Smooth muscle cell (in vitro differentiated cells): ENCODE measurements at regions not wholly inside any gene's neighbourhood (a gene's known extent, or its start where the extent isn't known, plus 50 kb on each side); places are given as distances from the start of the nearest gene placed in this dataset.

Experiments used
- DNase-seq: peaks from one replicate; lab custom pipeline; 2025; ENCODE audit not compliant: unreplicated experiment; lab: John Stamatoyannopoulos, UW
- H2AFZ ChIP-seq: fragments of 200-600 bp; sonication (generic); 2 replicates; pipeline ENCODE4 v1.6.0; 2016; ENCODE audit warnings: antibody characterized with exemption, low read depth, mild to moderate bottlenecking
- H3F3A ChIP-seq: fragments of 200-600 bp; sonication (generic); 2 replicates; pipeline ENCODE4 v1.6.0; 2017; ENCODE audit warnings: antibody characterized with exemption, low read depth
- H3K27ac ChIP-seq: fragments of 200-600 bp; sonication (generic); 2 replicates; pipeline ENCODE4 v1.5.1; 2016; ENCODE audit warnings: low read depth, mild to moderate bottlenecking
- H3K27me3 ChIP-seq: fragments of 200-600 bp; sonication (generic); 2 replicates; pipeline ENCODE4 v1.6.1; 2016; ENCODE audit warnings: low read depth, mild to moderate bottlenecking
- H3K36me3 ChIP-seq: fragments of 200-600 bp; sonication (generic); 2 replicates; pipeline ENCODE4 v1.5.1; 2016; ENCODE audit warnings: low read depth
- H3K4me1 ChIP-seq: fragments of 200-600 bp; sonication (generic); 2 replicates; pipeline ENCODE4 v1.5.1; 2016; ENCODE audit warnings: low read depth
- H3K4me2 ChIP-seq: fragments of 200-600 bp; sonication (generic); 2 replicates; pipeline ENCODE4 v1.6.0; 2016; ENCODE audit warnings: mild to moderate bottlenecking
- H3K4me3 ChIP-seq: fragments of 200-600 bp; sonication (generic); 2 replicates; pipeline ENCODE4 v1.5.1; 2016; ENCODE audit warnings: mild to moderate bottlenecking
- H3K79me2 ChIP-seq: fragments of 200-600 bp; sonication (generic); 2 replicates; pipeline ENCODE4 v1.6.0; 2016; ENCODE audit warnings: low read depth, mild to moderate bottlenecking
- H3K9ac ChIP-seq: fragments of 200-600 bp; sonication (generic); 2 replicates; pipeline ENCODE4 v1.6.0; 2016; ENCODE audit warnings: low read depth
- H3K9me3 ChIP-seq: fragments of 200-600 bp; sonication (generic); replicated peaks from 2 replicates; pipeline ENCODE4 v1.5.1; 2016; ENCODE audit warnings: low read depth
- H4K20me1 ChIP-seq: fragments of 200-600 bp; sonication (generic); 2 replicates; pipeline ENCODE4 v1.6.0; 2016; ENCODE audit warnings: low read depth
- WGBS: methylation state at CpG from one replicate; pipeline ENCODE4 v1.1.7; 2016; ENCODE audit warnings: low lambda C conversion rate; 5-methylcytosine and 5-hydroxymethylcytosine counted together
- TF ChIP-seq, protein P1 (sequence below): fragments of 200-600 bp; sonication (generic); IDR thresholded peaks from 2 replicates; pipeline ENCODE4 v1.5.1; 2017; ENCODE audit warnings: borderline replicate concordance, mild to moderate bottlenecking, antibody characterized with exemption; ENCODE audit not compliant: insufficient read depth, poor library complexity, severe bottlenecking

DNA sequence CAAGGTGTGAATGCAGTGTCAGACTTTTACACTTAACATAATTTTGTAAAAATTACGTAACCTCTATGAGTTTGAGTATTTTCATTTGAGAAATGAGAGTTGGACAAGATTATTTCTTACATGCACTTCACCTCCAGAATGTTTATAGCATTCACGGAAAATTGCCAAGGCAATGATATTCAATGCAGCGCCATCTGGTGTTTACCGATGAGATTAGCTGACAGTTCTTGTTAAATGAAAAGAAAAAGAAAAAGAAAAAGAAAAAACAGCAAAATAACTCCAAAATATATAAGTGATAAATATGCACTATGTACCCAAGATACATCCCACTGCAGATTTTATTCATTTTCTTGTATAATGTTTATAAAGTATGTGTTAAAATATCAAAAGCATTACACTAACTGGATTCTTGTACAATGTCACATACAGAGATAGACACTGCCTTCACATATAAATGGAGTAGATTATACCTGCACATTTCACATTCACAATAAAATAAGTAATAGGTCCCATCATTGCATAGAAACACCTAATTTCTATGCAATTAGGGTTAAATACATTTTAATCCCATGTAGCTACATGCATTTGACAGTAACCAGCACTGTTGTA is 976.3 kb upstream of the FAT3 start:
- TF ChIP-seq, protein P1, sequence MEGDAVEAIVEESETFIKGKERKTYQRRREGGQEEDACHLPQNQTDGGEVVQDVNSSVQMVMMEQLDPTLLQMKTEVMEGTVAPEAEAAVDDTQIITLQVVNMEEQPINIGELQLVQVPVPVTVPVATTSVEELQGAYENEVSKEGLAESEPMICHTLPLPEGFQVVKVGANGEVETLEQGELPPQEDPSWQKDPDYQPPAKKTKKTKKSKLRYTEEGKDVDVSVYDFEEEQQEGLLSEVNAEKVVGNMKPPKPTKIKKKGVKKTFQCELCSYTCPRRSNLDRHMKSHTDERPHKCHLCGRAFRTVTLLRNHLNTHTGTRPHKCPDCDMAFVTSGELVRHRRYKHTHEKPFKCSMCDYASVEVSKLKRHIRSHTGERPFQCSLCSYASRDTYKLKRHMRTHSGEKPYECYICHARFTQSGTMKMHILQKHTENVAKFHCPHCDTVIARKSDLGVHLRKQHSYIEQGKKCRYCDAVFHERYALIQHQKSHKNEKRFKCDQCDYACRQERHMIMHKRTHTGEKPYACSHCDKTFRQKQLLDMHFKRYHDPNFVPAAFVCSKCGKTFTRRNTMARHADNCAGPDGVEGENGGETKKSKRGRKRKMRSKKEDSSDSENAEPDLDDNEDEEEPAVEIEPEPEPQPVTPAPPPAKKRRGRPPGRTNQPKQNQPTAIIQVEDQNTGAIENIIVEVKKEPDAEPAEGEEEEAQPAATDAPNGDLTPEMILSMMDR, result peak; percentile 83
- Histone ChIP-seq H3F3A (no peaks in the 10 kb centered on the region), H3K27me3 (no peaks in the 10 kb centered on the region), H3K9ac (no peak overlapping the region), H3K4me3 (no peak overlapping the region), H2AFZ (no peak overlapping the region), H3K79me2 (no peaks in the 10 kb centered on the region), H3K9me3 (no peaks in the 10 kb centered on the region), H3K4me1 (no peaks in the 10 kb centered on the region), H3K27ac (no peak overlapping the region), H3K36me3 (no peaks in the 10 kb centered on the region), H3K4me2 (no peak overlapping the region), H4K20me1 (no peaks in the 10 kb centered on the region)
- no peak for DNase-seq
- WGBS, result 4% methylated on average over 4 of the region's 4 CpGs

DNA sequence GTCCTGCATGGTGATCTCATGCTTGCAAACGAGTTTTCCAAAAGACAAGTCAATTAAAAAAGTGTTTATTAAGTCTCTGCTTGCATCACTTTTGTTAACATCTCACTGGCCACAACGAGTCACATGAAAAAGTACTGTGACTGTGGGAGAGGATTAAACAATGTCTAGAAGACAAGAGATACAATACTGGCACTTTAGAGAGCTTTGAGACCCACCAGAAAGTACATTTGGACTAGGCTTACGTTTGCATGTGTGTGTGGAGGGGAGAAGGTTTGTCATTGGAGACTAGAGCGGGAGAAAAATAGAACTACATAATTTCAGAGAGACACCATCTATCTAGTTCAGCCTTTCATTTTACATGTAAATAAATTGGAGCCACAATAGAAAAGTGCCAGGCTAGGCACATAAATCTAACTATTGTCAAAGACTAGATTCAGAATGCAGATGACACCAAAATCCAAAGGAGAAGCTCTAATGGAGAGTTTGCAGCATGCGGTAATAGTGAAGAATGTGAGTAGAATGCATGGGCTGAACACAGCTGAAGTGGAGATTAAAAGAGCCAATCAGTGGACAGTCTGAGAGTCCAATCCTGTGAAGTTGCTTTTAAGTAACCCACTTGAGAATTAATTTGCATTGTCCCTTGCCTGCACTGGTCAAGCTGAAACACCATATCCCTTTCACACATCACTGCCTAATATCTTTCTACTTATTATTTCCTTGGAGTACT is 977.4 kb upstream of the FAT3 start:
- no peaks in the 10 kb centered on the region for H3K27me3 ChIP-seq
- no peak overlapping the region for H3K9ac ChIP-seq
- TF ChIP-seq, protein P1, result no peak
- WGBS, result 75% methylated on average over 5 of the region's 5 CpGs
- no peak overlapping the region for H3K4me3 ChIP-seq
- no peaks in the 10 kb centered on the region for H3K4me1 ChIP-seq
- H2AFZ ChIP-seq, result no peak overlapping the region
- H4K20me1 ChIP-seq, result no peaks in the 10 kb centered on the region
- no peaks in the 10 kb centered on the region for H3K9me3 ChIP-seq
- no peak overlapping the region for H3K4me2 ChIP-seq
- H3F3A ChIP-seq, result no peaks in the 10 kb centered on the region
- H3K79me2 ChIP-seq, result no peaks in the 10 kb centered on the region
- DNase-seq, result no peak
- H3K27ac ChIP-seq, result no peak overlapping the region
- no peaks in the 10 kb centered on the region for H3K36me3 ChIP-seq

DNA sequence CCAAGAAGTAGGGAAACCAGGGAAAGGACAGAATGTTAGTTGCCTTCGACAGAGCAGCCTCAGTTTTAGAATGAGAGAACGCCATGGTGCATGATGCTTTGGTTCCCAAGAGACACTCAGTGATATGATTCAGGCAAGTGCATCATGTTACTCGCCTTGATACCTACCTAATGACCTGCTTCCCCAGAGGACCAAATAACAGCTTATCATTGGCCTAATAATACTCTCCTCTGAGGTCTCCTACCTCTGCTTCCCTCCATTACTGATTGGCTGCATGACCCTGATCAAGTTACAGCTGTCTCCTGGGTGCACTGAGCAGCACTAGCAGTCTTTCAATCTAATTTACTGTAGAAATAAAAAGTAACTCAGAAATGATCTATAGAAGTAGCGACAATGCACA is 979.7 kb upstream of the FAT3 start:
- H3K4me1 ChIP-seq, result no peaks in the 10 kb centered on the region
- H3K4me2 ChIP-seq, result no peak overlapping the region
- DNase-seq, result no peak
- H3K36me3 ChIP-seq, result no peaks in the 10 kb centered on the region
- H3K9ac ChIP-seq, result no peak overlapping the region
- TF ChIP-seq, protein P1, result no peak
- no peaks in the 10 kb centered on the region for H3K9me3 ChIP-seq
- no peaks in the 10 kb centered on the region for H4K20me1 ChIP-seq
- H3K79me2 ChIP-seq, result no peaks in the 10 kb centered on the region
- H3K27me3 ChIP-seq, result no peaks in the 10 kb centered on the region
- 85% methylated on average over 4 of the region's 4 CpGs for WGBS
- no peak overlapping the region for H3K27ac ChIP-seq
- H2AFZ ChIP-seq, result no peak overlapping the region
- H3F3A ChIP-seq, result no peaks in the 10 kb centered on the region
- no peak overlapping the region for H3K4me3 ChIP-seq

DNA sequence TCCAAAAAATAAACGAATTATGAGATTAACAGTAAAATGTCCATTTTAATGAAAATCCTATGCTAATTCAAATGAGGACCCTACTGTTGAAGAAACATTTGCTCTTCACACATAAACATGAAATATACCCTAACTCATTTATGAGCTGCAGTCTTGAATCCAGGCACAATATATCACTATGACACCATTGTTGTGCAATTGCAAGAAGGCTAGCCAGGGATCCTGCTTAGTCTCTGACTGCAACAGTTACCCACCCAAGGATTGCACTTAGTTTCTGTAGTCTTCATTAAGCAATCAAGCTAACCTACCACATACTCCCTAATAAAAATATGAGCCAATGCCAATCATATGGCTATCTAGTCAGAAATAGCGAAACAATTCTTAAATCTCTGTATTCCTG is 981.0 kb upstream of the FAT3 start:
- Histone ChIP-seq H3K9me3 (no peaks in the 10 kb centered on the region), H3K4me1 (no peaks in the 10 kb centered on the region), H3K27ac (no peak overlapping the region), H3K4me3 (no peak overlapping the region), H3K27me3 (no peaks in the 10 kb centered on the region), H3K36me3 (no peaks in the 10 kb centered on the region), H3K4me2 (no peak overlapping the region), H3K79me2 (no peaks in the 10 kb centered on the region), H2AFZ (no peak overlapping the region), H3F3A (no peaks in the 10 kb centered on the region), H3K9ac (no peak overlapping the region), H4K20me1 (no peaks in the 10 kb centered on the region)
- TF ChIP-seq, protein P1, result no peak
- DNase-seq, result no peak
- WGBS, result 87% methylated on average over 2 of the region's 2 CpGs
